Vagina (tissue), 2 donors: ENCODE measurements at regions not wholly inside any gene's neighbourhood (a gene's known extent, or its start where the extent isn't known, plus 50 kb on each side); places are given as distances from the start of the nearest gene placed in this dataset.
A peak's percentile ranks its signal among the peaks of the same experiment; 100 is the strongest.

Experiments used
- DNase-seq, 2 donors: peaks; one replicate each; pipeline ENCODE4 v3.0.0-alpha.2; 2017; ENCODE audit errors: extremely low spot score in 2 of 2
- H3K27ac ChIP-seq: fragments of 200-600 bp; sonication (generic); one replicate; pipeline ENCODE4 v1.5.1; 2019
- H3K27me3 ChIP-seq: fragments of 200-600 bp; sonication (generic); one replicate; pipeline ENCODE4 v1.5.1; 2019
- H3K36me3 ChIP-seq, 2 donors: fragments of 200-600 bp; sonication (generic); one replicate each; pipeline ENCODE4 v1.5.1; 2017 to 2019
- H3K4me1 ChIP-seq: fragments of 200-600 bp; sonication (generic); one replicate; pipeline ENCODE4 v1.5.1; 2019
- H3K4me3 ChIP-seq, 2 donors: fragments of 200-600 bp; sonication (generic); 1 replicate in 1 of 2; 2 replicates in 1 of 2; pipeline ENCODE4 v1.5.1; 2016 to 2019
- H3K9me3 ChIP-seq: fragments of 200-600 bp; sonication (generic); one replicate; pipeline ENCODE4 v1.5.1; 2019
- POLR2A ChIP-seq, 2 donors: fragments of 450-650 bp; IDR thresholded peaks; one replicate each; pipeline ENCODE4 v1.6.1; 2017; ENCODE audit warnings: antibody characterized with exemption in 2 of 2, mild to moderate bottlenecking in 2 of 2, moderate library complexity in 2 of 2
- POLR2AphosphoS5 ChIP-seq, 2 donors: sonication (generic); formaldehyde crosslinking; IDR thresholded peaks; one replicate each; pipeline ENCODE4 v1.9.0; 2017; ENCODE audit warnings: antibody characterized with exemption in 2 of 2, mild to moderate bottlenecking in 2 of 2, low read depth in 1 of 2; ENCODE audit not compliant: insufficient read depth in 1 of 2
- intact Hi-C: fragments of 100-400 bp; cut with DNase I; formaldehyde crosslinking; loops from one replicate; pipeline ENCODE4 v1.15.1; 2023
- TF ChIP-seq, protein P1 (sequence below), 3 experiments: fragments of 450-650 bp in 2 of 3; fragments of 200-600 bp in 1 of 3; sonication (generic) in 1 of 3; IDR thresholded peaks; one replicate each; pipeline ENCODE4 v1.5.1; 2017 to 2019; ENCODE audit warnings: antibody characterized with exemption in 3 of 3, mild to moderate bottlenecking in 2 of 3, moderate library complexity in 2 of 3

DNA sequence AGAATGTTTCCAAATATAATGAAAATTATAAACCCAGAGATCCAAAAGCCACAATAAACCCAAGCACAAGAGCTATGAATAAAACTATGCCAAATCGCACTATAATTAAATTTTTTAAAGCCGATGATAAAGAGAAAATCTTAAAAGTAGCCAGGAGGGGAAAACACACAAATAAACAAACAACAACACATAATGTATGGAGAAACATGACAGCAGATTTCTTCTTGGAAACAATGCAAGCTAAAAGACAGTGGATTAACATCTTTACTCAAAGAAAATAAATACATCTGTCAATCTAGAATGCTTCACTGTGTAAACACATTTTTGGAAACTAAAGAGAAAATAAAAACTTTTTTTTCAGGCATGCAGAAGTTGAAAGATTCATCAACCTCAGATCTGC is 53.0 kb upstream of the SMOX start:
- no peak overlapping the region for H3K27ac ChIP-seq
- peaks cover 4% of the 10 kb centered on the region for H3K9me3 ChIP-seq
- TF ChIP-seq POLR2A (IDR thresholded peaks at IDR 0.05): no peak
- TF ChIP-seq, protein P1, sequence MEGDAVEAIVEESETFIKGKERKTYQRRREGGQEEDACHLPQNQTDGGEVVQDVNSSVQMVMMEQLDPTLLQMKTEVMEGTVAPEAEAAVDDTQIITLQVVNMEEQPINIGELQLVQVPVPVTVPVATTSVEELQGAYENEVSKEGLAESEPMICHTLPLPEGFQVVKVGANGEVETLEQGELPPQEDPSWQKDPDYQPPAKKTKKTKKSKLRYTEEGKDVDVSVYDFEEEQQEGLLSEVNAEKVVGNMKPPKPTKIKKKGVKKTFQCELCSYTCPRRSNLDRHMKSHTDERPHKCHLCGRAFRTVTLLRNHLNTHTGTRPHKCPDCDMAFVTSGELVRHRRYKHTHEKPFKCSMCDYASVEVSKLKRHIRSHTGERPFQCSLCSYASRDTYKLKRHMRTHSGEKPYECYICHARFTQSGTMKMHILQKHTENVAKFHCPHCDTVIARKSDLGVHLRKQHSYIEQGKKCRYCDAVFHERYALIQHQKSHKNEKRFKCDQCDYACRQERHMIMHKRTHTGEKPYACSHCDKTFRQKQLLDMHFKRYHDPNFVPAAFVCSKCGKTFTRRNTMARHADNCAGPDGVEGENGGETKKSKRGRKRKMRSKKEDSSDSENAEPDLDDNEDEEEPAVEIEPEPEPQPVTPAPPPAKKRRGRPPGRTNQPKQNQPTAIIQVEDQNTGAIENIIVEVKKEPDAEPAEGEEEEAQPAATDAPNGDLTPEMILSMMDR (IDR thresholded peaks at IDR 0.05): no peak
- TF ChIP-seq POLR2AphosphoS5 (IDR thresholded peaks at IDR 0.05; ENCODE audit: insufficient read depth in 1 of 2, low read depth in 1 of 2): no peak
- DNase-seq: no peak
- no peaks in the 10 kb centered on the region for H3K36me3 ChIP-seq
- no peaks in the 10 kb centered on the region for H3K4me1 ChIP-seq
- no peaks in the 10 kb centered on the region for H3K27me3 ChIP-seq
- intact Hi-C loops: no loop called here
- H3K4me3 ChIP-seq: no peak overlapping the region

DNA sequence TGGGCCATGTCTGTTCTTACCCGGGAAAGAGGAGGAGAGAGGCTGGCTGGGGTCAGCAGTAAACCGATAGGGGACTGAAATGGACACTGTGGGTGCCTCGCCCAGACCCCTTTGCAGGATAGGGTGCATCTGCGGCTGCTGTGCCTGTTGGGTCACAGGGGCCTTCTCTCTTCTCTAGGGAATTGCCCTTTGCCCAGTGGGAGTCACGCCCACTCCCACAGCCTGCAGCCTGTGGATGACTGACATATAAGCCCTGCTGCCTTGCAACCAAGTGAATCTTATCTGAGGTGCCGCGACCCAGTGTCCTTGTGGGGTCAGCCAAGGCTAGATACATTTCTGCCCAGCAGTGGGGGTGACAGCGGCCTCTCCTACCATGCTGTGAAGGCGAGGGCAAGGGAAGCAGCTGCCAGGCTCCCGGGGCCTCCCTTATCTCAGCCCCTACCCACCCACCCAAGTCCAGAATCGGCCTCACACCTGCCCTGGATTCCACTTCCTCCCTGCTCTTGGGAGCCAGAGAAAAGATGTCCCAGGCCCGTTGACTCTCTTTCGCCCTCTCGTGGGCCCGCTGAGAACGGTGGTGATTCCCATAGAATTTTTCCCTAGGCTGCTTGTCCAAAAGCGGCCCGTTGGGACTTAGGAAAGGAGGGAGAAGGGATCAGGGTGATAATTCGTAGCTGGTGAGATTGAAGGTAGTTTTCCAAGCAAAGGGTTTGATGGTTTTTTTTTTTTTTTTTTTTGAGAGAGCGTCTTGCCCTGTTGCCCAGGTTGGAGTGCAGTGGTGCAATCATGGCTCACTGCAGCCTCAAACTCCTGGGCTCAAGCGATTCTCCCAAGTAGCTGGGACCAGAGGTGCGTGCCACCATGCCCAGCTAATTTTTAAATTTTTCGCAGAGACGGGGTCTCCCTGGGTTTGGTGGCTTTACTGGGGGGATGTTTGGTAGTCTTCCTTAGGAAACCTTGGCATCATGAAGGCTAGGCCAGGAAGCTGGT is 56.8 kb upstream of the SMOX start:
- H3K4me3 ChIP-seq: no peak overlapping the region
- intact Hi-C loops: no loop called here
- no peaks in the 10 kb centered on the region for H3K36me3 ChIP-seq
- H3K4me1 ChIP-seq: no peaks in the 10 kb centered on the region
- H3K27me3 ChIP-seq: no peaks in the 10 kb centered on the region
- no peak for DNase-seq
- H3K27ac ChIP-seq: no peak overlapping the region
- TF ChIP-seq POLR2AphosphoS5 (IDR thresholded peaks at IDR 0.05; ENCODE audit: insufficient read depth in 1 of 2, low read depth in 1 of 2) (no peak), POLR2A (IDR thresholded peaks at IDR 0.05) (no peak)
- TF ChIP-seq, protein P1 (IDR thresholded peaks at IDR 0.05): peak in 1 of 3 experiments; percentile 26
- H3K9me3 ChIP-seq: peaks cover 4% of the 10 kb centered on the region

DNA sequence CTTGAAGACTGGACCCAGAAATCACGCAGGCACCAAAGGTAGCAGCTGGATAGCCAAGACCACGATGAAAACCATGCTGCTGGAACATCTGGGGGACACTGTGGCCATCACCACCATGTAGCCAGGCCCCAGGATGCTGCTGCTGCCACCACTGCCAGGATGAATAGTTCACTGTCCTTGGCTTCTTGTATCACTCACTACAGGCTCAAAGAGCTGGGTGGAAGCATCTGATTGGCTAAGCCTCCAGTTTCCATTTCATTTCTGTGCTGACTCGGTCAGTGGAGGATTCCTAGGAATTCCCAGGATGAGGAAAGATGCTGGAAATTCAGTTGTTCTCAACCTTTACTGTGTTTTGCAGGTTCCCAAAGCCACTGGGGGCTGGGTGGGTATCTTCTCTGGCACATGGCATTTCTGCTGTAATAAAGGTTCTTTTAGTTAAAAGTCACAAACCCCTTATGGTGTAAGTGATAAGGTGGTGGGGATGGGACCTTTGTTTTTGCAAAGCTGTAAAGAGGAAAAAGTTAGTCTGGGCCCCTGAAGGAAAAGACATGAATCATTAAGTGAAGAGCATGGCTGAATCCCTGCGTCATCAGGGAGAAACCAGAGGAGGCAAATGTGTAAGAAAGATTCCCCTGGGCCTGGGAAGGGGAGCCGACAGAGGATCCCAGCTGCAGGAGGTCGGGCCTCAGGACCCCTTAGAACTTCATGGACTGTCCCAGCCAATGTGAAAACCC is 57.7 kb upstream of the SMOX start:
- Histone ChIP-seq H3K4me3 (no peak overlapping the region), H3K27ac (no peak overlapping the region), H3K36me3 (no peaks in the 10 kb centered on the region), H3K9me3 (peaks cover 3% of the 10 kb centered on the region), H3K27me3 (no peaks in the 10 kb centered on the region), H3K4me1 (no peaks in the 10 kb centered on the region)
- DNase-seq: peak in 1 of 2 donors; percentile 75
- intact Hi-C loops: no loop called here
- TF ChIP-seq, protein P1 (IDR thresholded peaks at IDR 0.05): no peak
- TF ChIP-seq POLR2AphosphoS5 (IDR thresholded peaks at IDR 0.05; ENCODE audit: insufficient read depth in 1 of 2, low read depth in 1 of 2): no peak
- TF ChIP-seq POLR2A (IDR thresholded peaks at IDR 0.05): no peak

DNA sequence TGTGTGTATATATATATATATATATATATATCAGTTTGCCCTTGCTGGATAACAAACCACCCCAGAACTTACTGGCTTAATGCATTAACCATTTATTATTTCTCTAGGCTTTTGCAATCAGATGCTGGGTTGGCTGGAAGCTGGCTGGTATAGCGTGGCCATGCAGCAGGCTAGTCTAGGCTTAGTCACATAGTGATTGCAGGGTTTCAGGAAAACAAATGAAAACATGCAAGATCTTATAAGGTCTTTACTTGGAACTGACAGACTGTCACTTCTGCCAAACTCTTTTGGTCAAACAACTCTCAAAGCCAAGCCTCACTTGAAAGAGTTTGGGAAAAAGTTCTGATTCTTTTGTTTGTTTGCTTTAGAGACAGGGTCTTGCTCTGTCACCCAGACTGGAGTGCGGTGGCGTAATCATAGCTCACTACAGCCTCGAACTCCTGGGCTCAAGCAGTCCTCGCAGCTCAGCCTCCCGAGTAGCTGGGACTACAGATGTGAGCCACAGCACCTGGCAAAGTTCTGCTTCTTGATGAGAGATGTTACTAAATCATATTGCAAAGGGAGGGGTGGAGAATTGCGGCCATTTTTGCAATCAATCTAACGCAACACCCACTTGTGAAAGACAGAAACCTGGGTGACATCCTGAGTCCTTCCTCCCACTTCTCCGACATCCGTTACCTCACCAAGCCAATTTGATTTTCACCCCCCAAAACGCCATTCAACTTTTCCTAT is 58.7 kb upstream of the SMOX start:
- Histone ChIP-seq H3K27ac (no peak overlapping the region), H3K9me3 (no peaks in the 10 kb centered on the region), H3K4me3 (no peak overlapping the region), H3K4me1 (no peaks in the 10 kb centered on the region), H3K36me3 (no peaks in the 10 kb centered on the region), H3K27me3 (no peaks in the 10 kb centered on the region)
- intact Hi-C loops: loop anchor here (10.0 kb wide), 1 partner anchor 205 kb away; the partner anchor contains the start of gene PANK2
- TF ChIP-seq POLR2A (IDR thresholded peaks at IDR 0.05): no peak
- no peak for TF ChIP-seq POLR2AphosphoS5 (IDR thresholded peaks at IDR 0.05; ENCODE audit: insufficient read depth in 1 of 2, low read depth in 1 of 2)
- TF ChIP-seq, protein P1 (IDR thresholded peaks at IDR 0.05): no peak
- peak in 1 of 2 donors; percentile 56 for DNase-seq
